LNCAP (cell line): ENCODE measurements at regions not wholly inside any gene's neighbourhood (a gene's known extent, or its start where the extent isn't known, plus 50 kb on each side); places are given as distances from the start of the nearest gene placed in this dataset.

ENCODE experiments used
- CTCF ChIP-seq: fragments of 450-650 bp; IDR thresholded peaks from 2 replicates; pipeline ENCODE4 v1.5.1; 2017; ENCODE audit warnings: mild to moderate bottlenecking

GRCh38 chr10:130747946-130748345, 563.6 kb downstream of the TCERG1L start:
- no peak for TF ChIP-seq CTCF

GRCh38 chr10:130748409-130749057, 563.0 kb downstream of the TCERG1L start:
- no peak for TF ChIP-seq CTCF

- no peak for TF ChIP-seq CTCF
These were observed 561.6 kb downstream of the TCERG1L start for GRCh38 chr10:130749911-130750310.

- no peak for TF ChIP-seq CTCF
These were observed 561.1 kb downstream of the TCERG1L start for GRCh38 chr10:130750441-130750840.

- TF ChIP-seq CTCF: no peak
These were observed 560.2 kb downstream of the TCERG1L start for GRCh38 chr10:130751106-130751840.

- no peak for TF ChIP-seq CTCF
These were observed 559.7 kb downstream of the TCERG1L start for GRCh38 chr10:130751851-130752250.

GRCh38 chr10:130756651-130757050, 554.9 kb downstream of the TCERG1L start:
- TF ChIP-seq CTCF: no peak
